Muscle of back (tissue), 3 donors: ENCODE measurements at regions not wholly inside any gene's neighbourhood (a gene's known extent, or its start where the extent isn't known, plus 50 kb on each side); places are given as distances from the start of the nearest gene placed in this dataset.

ENCODE experiments used
- DNase-seq, 3 donors: peaks; one replicate each; pipeline versions ENCODE4 v3.0.0 to v3.0.0-alpha.2; 2013

DNA sequence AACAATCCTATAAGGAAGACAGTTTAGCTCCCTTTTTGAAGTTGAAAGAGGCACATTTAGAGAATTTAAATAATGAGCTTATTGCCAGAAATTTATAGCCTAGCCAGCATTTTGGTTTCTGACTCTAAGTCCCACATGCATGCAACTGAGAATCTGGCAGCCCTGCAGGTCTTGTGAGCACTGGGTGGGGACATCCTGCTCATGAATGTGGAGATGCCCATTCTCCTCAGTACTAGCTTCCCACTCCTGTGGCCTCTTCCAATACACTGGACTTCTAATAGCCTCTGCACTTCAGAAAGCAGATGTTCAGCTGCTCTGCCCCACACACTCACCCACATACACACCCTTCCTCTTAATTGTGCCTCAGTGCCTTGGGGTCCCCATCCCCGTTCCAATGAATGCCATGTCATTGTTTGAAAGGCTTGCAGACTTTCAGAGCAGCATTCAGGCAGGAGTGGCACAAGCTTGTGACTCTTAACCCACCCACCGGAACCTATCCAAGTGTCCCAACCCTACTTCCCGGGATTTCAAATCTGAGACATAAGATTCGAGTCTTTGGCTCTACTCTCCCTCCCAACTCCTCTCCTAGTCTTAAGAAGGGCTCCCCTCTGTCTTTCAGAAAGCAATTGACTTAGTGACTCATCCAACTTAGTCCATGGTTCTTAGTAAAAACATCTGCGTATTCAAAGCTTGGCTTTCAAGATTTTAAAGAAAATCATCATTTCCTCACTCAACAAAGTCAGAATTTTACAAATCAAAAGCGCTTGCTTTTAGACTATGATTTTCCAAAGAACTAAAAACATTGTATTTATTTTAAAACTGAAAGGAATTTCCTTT is 80.0 kb upstream of the FREM2 start:
- no peak for DNase-seq

DNA sequence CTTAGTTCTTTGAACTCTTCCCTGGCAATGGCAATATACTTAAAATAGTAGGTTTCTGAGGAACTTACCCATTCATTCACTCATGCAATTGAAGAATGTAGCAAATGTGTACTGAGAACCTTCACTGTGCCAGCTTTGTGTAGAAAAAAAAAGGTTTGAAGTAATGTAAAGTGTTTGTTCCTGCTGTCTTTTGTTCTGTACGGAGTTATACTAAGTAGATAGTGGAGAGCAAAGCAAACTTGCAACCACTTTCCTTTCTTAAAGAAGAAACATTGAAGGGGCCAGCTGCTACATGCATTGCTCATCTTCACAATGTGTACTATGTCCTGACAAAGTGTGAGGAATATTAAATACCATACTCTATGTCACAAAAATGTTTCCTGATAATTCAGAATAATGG is 68.9 kb upstream of the FREM2 start:
- no peak for DNase-seq

DNA sequence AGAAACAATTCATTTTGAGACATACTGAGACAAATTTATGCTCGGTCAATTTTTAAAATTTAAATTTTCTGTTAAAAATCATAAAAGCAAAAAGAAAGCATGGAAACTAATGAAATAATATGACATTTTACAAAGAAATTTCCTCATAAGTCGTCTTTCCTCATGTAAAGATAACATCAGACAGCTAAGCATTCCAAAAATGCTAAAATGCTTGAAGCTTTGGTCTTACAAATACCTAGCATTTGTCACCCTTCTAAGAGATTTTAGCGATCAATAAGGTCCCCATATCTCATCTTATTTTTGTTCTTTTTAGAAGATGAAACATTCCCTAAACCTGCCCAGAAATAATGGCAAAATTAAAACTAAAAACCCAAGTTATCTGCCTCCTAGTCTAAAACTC is 68.5 kb upstream of the FREM2 start:
- no peak for DNase-seq

DNA sequence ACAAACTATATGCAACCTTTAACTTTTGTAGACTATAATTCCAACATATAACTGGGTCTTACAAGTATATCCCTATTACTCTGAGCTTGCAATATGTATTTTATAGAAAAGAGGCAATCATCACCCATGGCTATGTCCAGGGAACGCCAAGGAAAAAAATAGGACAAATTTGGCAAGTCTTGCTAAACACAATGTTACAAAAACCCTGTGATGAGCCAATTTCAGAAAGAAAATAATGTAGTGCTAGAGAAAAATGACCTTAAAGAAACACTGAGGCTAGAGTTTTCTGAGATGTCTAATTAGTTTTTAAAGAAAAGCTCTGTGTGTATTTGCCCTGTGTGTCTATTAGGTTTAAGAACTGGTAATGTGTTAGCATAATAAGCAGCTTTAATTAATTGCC is 68.0 kb upstream of the FREM2 start:
- DNase-seq = no peak

DNA sequence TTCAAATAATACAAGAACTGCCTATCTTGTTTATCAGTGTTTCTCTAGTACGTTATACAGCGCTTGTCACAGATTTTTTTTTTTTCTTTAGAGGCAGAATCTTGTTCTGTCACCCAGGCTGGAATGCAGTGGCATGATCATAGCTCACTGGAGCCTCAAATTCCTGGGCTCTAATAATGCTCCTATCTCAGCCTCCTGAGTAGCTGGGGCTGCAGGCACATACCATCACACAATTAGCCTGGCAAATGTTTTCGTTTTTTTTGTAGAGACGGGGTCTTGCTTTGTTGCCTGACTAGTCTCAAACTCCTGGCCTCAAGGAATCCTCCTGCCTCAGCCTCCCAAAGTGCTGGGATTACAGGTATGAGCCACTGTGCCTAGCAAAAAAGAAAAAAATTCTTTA is 66.0 kb upstream of the FREM2 start:
- DNase-seq = no peak

DNA sequence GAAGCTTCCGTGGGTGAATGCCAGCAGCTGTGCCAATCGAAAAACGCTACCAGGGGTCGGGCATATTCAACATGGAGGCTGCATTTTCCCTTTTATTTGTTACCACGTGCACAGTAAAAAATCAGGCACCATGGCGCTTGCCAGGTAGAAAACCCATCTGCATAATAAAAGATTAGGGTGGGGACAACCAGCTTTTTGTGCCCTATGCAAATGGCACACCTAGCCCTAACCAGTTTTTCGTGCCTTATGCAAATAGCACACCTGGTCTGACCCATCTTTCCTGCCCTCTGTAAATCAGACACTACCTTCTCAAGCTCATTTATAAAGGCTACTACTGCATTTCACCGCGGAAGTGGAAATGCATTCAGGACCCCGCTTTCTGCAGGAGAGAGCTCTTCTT is 62.1 kb upstream of the FREM2 start:
- DNase-seq = no peak

DNA sequence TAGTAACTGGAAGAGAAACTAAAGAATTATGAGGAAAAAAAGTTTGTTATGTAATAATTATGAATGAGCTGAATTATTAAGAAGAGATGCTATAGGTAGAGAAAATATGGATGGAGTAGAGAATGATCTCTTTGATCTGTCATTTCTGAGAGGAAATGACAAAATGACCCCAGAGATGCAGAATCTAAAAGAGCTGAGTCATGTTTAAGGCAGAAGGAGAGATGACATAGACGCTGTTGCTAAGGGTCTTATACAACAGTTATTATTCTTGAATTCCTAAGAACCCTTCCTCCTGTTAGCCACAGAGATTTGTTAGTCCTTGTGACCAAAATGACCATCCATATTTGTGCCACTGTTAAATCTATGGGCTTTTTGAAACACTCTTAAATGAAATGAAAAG is 58.3 kb upstream of the FREM2 start:
- DNase-seq = no peak

DNA sequence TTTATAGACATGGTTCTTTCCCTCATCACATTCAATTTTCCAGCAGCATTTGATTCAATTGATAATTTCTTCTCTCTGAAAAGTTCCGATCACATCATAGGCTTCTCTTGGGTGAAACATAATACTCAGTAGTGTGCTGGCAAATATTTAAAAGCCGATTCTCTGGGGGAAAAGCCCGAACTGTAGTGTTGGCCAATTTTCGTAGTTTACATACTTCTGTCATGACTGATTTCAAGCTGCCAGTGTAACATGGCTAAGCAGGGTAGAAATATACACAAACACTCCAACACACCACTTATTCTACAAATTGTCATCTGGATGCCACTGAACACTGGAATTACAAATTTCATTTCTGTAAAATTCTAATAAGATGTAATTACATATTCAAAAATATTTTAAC is 56.1 kb upstream of the FREM2 start:
- DNase-seq = peak in 1 of 3 donors; percentile 23

DNA sequence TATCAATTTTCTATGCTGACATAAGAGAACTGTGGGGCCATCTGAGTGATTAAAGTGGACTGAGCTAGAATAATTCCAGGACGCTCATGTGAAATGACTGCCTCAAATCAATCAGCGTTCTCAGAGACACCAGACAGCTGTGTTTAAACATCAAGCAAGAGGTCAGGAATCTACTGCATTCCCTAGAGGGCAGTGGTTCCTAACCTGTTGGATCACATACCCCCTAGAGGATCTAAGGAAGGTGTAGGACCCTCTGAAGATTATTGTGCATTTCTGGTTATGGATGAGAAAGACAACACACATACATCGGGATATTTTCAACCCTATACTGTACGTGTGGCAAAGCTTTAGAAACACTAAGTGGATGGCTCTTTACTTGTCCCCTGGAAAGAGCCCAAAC is 51.8 kb upstream of the FREM2 start:
- no peak for DNase-seq

DNA sequence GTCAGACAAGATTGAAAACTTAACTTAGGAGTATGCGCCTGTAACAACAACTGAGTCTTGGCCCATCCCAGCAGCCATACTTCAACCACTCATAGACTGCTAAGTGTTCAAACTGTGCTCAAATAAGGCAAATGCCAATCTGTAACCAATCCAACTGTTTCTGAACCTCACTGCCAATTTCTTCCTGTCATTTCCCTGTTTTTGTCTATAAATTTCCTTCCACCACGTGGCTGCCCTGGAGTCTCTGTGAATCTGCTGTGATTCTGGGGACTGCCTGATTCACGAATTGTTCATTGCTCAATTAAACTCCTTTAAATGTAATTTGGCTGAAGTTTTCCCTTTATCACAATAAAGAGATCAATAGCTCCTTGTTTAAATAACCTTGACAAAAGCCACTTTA is 50.8 kb upstream of the FREM2 start:
- DNase-seq = no peak

DNA sequence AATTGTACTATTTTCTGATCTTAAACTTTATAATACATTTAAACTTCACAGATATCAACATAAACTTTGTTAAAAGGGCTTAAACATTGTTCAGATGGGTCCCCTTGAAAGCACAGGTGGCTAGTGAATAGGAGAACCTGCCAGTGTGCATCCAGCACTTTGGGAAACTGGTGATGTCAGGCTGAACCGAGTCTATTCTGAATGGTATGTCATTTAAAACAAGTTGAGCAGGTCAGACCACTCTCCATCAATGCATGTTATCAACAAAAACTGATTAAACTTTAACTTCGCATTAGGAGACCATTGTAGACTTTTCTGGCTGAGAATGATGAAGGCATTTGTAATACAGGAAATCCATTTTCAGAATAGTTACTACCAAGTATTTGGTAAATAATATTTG is 50.1 kb upstream of the FREM2 start:
- no peak for DNase-seq
